ENCODE measurements at regions not wholly inside any gene's neighbourhood (a gene's known extent, or its start where the extent isn't known, plus 50 kb on each side); places are given as distances from the start of the nearest gene placed in this dataset.
"Not testable (repeated sequence)": the region's sequence is repeated elsewhere in the genome, so short reads cannot be mapped to it uniquely, and the experiment has no call there.

DNA sequence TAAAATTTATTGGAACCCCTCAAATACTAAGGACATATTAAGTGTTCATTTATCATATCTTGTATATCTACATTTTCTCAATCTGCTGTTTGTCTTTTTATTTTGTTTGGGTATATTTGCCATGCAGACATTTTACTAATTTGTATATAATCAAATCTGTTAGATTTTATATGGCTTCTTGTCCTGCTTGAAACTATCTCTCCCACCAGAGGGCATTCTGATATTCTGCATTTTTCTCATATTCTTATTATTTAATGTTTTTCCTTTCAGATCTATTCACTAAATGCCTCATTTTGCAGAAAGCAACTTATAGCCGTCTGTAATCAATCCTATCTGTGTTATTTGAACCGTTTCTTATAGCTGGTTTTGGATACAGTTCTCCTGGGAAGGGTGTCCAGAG is 745.5 kb downstream of the LRRIQ3 start:
- no peak for DNase-seq

DNA sequence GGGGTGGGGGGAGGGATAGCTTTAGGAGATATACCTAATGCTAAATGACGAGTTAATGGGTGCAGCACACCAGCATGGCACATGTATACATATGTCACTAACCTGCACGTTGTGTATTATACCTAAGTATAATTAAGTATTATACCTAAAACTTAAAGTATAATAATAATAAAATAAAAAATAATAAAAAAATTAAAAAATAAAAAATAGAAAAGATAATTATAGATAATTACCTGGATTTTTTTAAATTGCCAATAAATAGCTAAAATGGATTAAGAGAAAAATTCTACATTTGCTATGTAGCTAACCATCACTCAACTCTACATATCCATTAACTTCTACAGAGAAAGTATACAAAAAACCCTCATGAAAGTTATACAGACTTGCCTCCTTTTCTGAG is 747.3 kb downstream of the LRRIQ3 start:
- DNase-seq, result not testable (repeated sequence)

DNA sequence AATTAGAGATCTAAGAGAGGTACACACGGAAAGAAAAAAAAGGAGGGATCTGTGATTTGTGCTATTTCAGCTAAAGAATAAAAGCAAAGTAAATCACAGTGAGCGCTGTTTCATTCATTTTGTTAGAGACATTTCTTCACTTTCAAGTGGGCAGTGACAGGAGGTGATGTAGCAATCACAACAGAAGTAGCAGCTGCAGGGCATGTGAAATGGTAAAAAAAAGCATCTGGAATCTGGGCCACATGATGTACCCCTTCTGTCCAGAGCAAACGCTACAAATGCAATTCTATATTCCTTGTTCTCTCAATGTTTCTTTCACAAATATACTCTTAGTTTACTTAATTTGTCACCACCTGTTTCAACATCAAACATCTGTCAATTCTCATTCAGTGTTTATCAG is 786.5 kb downstream of the LRRIQ3 start:
- no peak for DNase-seq

DNA sequence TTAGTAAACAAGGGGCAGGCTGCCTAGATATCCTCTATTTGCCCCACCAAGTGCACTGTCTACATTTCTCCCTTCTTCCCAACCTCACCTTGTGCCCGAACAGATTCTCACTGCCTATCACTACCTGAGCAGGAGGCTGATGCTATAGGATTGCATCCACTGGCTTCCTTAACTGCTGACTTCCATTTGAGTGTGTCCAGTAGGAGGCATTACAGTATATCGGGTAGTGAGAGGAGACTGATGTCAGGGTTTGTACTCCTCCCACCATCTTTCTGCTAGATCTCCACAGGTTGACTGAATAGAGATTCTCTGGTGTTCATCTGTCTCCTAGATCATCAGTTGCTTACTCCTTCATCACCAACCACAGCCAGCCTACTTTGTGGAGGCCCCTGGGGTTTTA is 796.3 kb downstream of the LRRIQ3 start:
- no peak for DNase-seq

DNA sequence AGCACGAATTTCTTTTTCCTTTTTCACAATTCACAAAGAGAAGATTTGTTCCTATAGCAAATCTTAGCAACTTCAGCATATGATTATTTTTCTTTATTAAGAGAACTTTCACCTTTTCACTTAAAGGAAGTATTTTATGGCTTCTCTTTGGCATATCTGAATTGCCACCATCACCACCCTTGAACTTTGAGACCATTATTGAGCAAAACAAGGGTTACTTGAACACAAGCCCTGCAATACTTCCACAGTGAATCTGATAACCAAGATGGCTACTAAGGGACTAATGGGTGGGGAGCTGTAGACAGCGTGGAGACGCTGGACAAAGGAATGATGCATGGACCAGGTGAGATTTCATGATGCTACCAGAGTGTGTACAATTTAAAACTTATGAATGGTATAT is 815.0 kb downstream of the LRRIQ3 start:
- no peak for DNase-seq

DNA sequence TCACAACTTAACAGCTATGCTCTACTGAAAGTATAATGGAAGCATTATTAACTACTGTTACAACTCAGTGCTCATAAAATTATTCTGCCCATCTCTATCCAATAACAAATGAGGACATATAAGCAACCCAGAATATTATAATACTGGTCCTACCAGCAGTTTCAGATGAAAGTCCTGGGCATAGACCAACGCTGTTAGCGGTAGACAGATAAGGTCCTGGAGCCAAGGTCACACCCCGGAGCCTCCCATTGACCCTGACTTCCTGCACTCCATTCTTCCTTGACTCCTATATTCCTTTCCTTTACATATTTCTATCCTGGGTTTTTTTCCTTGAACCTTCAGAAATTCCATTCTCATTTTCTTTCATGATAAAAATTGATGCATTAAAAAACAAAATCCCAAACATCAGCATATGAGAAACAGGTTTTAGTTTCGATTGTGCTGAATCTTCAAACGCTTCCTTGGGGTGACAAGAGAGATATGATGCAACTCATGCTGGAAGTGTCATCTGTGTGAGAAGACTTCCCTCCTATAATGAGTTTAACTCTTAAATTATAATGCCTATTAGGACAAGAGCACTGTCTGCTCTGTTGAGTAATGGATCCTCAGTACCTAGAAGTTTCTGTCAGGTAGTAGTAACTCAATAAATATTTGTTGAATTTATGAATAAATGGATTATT is 831.1 kb downstream of the LRRIQ3 start:
- DNase-seq, result no peak

DNA sequence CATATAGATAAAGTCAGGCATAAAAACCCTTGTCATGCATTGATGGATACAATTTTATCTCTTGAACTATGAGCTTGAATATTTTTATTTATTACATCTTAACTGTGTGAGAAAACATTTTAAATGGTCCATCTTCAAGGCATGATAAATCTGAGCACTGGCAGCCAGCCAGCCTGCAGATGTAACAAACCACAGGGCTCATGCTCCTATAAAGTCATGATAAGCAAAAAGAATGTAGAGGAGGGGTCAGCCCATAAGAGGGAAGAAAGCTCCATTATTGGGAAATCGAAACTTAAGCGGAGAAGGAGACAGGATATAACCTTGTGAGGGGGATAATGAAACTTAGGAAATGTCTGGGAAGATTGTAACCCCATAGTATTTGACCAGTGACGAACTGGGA is 839.0 kb downstream of the LRRIQ3 start:
- no peak for DNase-seq

DNA sequence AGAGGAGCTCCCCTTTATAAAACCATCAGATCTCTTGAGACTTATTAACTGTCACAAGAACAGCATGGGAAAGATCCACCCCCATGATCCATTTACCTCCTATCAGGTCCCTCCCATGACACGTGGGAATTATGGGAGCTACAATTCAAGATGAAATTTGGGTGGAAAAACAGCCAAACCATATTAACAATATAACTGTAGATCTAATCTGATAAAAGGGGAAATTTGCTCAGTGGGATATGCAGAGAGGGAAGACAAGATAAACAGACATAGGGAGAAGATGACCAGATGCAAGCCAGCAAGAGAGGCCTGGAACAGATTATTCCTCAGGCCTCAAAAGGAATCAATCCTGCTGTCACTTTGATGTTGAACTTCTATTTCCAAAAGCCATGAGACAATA is 841.5 kb downstream of the LRRIQ3 start:
- no peak for DNase-seq

DNA sequence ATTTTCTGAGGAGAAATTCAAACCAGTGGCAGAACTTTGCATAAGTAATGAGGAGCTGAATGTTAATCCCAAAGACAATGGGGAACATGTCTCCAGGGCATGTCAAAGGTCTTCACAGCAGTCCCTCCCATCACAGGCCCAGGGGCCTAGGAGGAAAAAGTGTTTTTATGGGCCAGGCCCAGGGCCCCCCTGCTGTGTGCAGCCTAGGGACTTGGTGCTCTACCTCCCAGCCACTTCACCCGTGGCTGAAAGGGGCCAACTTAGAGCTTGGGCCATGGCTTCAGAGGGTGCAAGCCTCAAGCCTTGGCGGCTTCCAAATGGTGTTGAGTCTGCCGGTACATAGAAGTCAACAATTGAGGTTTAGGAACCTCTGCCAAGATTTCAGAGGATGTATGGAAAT is 854.0 kb downstream of the LRRIQ3 start:
- DNase-seq, result no peak

DNA sequence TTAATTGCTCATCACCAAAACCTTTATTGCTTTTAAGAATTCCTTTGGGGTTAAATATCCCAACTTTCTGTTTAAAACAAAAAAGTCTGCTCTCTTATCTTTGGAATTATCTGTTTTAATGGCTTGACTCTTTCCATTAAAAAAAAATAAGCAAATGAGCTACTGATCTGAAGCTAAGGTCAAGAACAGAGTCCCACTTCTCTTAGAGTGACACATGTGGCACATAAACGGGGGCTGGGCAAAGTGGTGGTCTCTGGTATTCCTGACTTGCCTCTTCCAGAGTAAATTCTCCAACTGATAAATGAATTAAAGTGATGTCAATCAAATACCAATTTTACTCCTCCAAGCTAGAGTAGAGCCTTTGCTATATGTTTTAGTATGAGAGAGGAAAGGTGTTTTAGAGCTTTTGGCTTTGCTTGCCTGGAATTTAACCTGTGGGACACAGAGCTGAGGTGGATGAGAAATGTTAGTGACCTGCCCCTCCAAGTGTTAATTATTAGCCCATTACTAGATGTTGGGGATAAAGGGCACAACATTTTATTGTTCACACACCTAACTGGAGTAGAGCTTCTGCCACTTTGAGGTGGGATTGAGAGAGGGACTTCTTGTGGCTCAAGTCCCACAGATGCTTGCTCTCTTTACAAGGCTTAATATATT is 864.0 kb downstream of the LRRIQ3 start:
- DNase-seq, result no peak

DNA sequence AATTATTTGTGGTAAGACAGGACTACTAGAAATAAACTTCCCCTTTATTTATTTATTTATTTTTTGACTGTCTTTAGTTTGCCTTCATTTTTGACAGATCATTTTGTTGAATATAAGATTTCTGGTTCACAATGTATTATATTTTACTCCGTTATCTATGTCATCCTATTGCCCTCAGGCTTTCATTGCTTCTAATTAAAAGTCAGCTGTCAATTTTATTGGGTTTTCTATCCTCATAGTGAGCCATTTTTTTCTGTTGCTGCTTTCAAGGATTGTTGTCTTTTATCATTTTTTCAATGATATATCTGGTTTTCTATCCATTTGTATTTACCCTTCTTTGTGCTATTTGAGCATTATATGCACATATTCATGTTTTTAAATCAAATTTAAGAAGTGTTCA is 866.2 kb downstream of the LRRIQ3 start:
- no peak for DNase-seq

DNA sequence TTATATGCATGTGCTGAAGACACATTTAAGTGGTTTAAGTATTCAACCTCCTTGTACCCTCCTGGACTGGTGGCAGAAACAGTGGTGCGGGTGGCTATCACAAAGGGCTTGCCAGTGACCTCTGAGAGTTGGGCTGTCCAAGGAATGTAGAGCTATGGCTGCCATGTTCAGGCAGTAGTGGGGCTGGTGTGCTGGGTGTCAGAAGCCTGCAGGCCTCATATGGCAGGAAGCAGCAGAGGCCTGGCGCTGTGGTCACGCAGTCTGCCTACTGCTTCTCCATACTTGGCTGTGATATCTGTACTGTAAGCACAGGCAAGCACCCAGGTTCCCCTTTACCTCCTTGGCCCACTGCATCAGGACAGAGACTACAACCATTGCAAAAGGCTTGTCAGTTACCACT is 870.0 kb downstream of the LRRIQ3 start:
- no peak for DNase-seq

DNA sequence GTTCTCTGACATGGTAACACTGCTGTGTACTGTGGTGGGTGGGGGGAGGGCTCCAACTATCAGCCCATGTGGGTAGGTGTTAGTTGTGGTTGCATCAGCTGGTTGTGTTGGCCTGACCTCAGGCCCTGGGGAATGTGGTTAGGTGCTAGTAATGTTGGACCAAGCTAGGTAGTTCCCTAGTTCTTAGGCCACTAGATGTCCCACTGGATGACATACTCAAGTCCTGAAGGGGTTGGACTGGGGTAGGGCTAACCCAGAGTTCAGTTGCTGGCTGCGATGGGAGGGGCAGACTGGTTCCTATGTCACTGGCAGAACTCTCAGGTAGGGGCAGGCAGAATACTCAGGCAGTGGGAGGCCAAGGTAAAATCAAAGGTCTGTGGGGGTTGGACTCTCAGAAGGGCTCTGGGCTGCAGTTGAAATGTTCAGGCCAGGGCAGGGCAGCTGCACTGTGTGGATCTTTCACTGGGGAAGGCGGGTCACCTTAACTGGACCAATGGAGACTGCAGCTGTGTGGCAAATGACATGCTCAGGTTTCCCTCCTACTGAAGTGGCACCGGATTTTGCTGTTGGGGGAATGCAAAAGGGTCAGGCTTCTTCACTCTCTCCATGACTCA is 870.7 kb downstream of the LRRIQ3 start:
- DNase-seq, result no peak

DNA sequence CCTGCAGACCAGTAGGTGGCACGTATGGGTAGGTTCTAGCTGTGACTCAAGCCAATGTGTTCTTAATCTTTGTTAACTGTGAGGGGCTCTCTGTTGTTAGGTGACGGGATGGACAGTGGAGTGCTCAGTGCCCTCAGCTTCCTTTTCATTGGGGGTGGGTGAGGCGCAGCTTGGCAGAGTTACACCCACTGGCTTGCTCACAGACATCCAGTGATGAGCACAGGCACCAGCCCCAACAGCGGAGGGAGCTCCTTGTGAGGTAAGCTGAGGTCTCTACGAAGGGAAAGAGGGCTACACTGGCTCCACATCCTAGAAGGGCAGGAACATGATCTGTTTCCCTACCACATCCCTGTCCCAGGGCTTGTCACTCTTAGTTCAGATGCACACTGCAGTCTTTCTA is 871.3 kb downstream of the LRRIQ3 start:
- no peak for DNase-seq

DNA sequence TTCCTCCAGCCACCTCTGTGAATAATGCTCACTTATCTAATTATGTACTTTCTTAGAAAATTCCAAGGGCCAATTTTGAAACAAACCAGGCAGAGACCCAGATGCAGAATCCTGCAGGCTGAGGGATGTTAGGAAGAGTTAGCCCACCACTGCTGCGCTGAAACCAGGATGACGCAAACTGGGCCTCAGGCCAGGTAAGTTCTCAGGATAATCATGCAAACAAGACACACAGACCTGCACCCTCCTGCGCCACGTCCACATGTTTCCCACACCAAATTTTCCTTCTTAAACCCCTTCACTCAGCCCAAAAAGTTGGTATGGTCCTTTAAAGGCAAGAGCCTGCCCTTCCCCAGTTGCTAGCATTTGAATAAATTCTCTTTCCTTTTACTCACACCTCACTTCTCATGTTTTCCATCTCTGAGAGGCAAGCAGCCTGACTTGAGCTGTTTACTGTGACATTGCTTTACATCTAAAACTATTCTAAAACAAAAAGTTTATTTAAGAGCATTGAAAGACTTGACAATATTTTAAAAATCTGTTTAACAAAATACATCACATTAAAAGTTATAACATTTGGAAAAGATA is 887.1 kb downstream of the LRRIQ3 start:
- DNase-seq, result no peak

DNA sequence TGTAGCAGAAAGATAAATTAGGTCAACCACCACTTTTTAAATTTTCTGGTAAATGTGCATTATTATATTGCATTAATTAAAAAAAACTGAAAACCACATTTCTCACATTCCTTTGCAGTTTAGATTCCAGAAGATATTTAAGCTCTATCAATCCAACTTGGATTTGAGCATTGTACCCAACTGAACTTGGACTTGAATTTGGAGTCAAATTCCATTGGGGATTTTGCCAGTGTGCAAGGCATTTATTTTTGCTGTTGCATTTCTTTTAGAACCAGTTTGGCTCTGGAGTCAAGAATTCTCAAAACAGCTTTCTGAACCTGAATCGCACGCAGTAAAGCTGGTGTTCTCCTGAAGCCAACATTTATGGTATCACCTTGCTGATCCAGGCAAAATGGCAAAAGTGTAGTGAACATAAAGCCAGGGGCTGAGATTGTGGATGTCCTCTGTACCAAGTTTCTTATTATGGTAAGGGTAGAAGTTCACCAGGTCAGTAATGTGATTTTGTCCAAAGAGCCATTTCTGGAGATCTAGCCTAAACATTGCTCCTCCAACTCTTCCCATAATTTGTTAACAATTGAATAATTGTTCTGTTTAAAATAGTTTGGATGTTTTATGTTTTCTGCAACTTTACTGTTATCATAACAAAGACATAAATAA is 890.9 kb downstream of the LRRIQ3 start:
- no peak for DNase-seq

DNA sequence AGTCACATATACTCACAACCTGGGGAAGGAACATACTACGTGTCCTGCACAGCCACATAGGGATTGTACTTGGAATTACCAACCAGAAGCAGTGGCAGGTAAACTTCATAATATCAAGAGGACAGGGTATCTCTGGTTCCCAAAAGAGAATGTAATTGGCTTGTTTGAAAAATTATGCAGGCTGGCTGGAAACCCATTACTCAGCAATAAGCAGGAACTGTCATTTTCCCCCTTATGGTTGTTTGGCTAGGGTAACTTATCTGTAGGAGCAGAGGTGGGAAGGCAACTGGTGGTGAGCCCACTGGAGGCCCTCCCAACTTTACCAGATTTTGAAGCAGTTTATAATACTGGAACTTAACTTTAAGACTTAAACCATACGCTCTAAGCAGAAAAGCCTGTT is 924.1 kb downstream of the LRRIQ3 start:
- DNase-seq, result no peak

DNA sequence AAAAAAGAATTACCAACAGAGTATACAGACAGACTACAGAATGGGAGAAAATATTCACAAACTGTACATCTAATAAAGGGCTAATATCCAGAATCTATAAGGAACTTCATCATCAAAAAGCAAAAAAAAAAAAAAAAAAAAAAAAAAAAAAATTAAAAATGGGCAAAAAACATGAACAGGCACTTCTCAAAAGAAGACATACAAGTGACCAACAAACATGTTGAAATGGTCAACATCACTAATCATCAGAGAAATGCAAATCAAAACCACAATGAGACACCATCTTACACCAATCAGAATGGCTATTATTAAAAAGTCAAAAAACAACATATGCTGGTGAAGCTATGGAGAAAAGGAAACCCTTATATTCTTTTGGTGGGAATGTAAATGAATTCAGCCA is 952.8 kb downstream of the LRRIQ3 start:
- not testable (repeated sequence) for DNase-seq

DNA sequence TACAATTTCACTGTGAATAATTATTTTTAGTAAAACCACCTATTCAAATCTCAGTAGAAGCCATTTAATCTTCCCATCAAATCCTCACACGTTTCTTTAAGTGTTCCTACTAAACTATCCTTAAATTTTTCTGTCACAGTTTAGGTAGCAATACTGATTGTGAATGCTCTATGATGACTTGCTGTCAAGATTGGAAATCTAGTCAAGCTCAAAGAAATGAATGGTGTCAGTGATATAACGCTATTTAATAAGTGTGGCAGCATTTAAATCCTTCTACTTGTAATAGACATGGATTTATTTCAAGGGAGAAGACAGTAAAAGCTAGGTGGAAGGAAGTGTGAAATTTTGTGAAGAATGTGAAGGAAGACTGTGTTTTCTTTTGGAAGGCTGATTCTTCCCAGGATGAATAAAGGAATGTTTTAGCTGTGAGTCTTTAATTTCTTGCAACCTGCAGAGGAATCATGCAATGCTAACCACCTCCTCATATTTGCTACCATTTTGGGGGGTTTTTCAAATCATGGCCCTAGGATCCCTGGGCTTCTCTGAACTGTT is 936.7 kb upstream of the NEGR1 start:
- DNase-seq, result no peak

DNA sequence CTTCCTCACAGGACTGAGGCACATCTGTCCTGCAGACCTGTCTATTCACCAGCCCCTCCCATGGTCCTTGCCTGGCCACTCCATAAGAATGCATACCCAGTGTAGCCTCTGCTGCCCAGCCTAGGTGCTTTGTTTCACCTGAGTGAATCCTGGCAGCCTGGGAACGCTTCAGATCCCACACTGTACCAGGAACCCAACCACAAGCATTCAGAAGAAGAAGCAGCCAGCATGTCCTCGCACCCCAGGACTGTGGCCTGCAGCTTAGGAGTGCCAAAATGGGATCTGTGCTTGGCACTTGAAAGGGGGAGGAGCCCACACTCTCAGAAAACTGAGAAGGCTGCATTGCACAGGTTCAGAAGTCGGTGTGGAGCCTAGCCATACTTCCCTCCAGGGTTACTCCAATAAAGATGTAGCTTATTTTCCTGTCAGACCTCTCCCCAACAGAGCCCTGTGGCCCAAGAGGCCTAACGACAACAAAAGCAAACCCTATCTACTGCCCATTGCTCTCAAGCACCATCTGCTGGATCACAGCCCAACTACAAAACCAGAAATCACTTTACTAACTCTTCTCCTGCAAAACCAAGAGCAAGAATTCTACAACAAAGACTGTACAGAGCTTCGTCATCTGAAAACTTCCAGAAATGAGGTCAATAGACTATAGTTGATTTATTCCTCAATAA is 923.1 kb upstream of the NEGR1 start:
- DNase-seq, result no peak

DNA sequence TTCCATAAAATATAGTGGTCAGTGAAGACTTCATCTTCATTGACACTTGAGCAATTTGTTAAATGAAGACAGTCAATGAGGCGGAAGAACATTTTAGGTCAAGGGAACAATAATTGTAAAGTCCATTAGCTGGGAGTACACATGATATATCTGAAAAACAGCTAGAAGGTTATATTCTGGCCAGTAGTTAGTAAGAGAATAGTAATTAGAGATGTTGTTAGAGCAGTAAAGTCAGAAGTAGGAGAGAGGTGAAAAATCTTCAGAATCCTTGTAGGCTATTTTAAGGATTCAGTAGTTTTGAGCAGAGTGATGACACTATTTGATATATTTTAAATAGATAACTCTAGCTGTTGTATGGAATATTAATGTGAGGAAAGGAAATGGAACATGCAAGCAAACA is 915.6 kb upstream of the NEGR1 start:
- no peak for DNase-seq

DNA sequence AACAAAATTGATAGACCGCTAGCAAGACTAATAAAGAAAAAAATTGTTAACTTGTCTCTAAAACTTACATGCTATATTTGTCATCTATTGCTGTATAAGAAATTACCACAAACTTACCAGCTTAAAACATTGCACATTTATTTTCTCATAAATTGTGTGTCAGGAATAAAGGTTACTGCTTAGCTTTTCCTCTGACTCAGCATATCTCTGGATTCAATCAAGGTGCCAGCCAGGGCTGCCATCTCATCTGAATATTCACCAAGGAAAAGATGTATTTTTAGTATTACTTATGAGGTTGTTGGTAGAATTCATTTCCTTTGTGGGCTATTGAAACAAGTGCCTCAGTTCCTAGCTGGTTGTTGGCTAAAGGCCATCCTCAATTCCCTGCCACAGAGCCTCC is 912.6 kb upstream of the NEGR1 start:
- DNase-seq, result no peak

DNA sequence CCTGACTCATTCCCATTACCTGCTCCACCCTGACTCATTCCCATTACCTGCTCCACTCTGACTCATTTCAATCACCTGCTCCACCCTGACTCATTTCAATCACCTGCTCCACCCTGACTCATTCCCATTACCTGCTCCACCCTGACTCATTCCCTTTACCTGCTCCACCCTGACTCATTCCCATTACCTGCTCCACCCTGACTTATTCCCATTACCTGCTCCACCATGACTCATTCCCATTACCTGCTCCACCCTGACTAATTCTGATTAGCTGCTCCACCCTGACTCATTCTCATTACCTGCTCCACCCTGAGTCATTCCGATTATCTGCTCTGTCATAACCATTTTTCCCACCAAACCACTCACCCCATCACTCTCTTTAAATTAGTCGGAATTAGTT is 901.2 kb upstream of the NEGR1 start:
- not testable (repeated sequence) for DNase-seq
